H1 (cell line): ENCODE measurements at regions not wholly inside any gene's neighbourhood (a gene's known extent, or its start where the extent isn't known, plus 50 kb on each side); places are given as distances from the start of the nearest gene placed in this dataset.

Source experiments
- FOSL1 ChIP-seq: IDR thresholded peaks from 2 replicates; pipeline ENCODE4 v1.6.1; 2011; ENCODE audit warnings: mild to moderate bottlenecking, low read depth, low read length, moderate library complexity; ENCODE audit not compliant: insufficient read depth
- GABPA ChIP-seq: IDR thresholded peaks from 2 replicates; pipeline ENCODE4 v1.6.1; 2011; ENCODE audit warnings: mild to moderate bottlenecking, low read length, moderate library complexity, borderline replicate concordance; ENCODE audit not compliant: insufficient read depth
- MAFK ChIP-seq: IDR thresholded peaks from 2 replicates; pipeline ENCODE4 v1.6.1; 2012; ENCODE audit warnings: low read depth, mild to moderate bottlenecking, improper control_type of control experiment, low read length
- RFX5 ChIP-seq: IDR thresholded peaks from 2 replicates; pipeline ENCODE4 v1.6.1; 2011; ENCODE audit warnings: low read depth, low read length, improper control_type of control experiment, borderline replicate concordance
- RXRA ChIP-seq: IDR thresholded peaks from 2 replicates; pipeline ENCODE4 v1.6.1; 2011; ENCODE audit warnings: low read depth, mild to moderate bottlenecking, low read length, moderate library complexity; ENCODE audit not compliant: insufficient read depth
- TBP ChIP-seq: IDR thresholded peaks from 2 replicates; pipeline ENCODE4 v1.6.1; 2011; ENCODE audit warnings: low read depth, low read length, improper control_type of control experiment
- TEAD4 ChIP-seq: IDR thresholded peaks from 2 replicates; pipeline ENCODE4 v1.6.1; 2012; ENCODE audit warnings: low read depth, low read length, inconsistent platforms, mixed read lengths

DNA sequence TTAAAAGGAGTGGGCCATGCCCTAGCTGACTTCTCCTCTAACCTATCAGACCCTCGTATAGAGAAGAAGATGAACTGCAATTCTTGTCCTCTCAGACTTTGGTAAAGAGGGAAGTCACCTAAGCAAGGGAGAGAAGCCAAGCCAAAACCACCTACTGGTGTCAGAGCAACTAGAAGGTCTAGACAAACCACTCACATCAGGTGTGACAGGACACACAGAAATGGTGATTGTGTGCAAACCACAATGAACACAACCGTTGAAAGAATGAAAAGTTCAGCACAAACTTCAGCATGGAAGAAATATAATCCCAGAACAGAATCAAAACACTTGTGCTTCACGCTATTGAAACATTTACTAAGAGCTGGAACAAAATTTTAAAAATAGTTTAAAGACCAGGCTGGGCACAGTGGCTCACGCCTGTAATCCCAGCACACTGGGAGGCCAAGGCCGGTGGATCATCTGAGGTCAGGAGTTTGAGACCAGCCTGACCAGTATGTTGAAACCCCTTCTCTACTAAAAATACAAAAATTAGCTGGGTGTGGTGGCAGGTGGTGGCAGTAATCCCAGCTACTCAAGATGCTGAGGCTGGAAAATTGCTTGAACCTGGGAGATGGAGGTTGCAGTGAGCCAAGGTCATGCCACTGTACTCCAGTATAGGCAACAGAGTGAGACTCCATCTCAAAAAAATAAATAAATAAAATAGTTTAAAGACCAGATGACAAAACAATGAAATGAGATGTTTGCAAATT is 56.2 kb upstream of the NTF3 start (continued):
- no peak for TF ChIP-seq MAFK
- no peak for TF ChIP-seq TBP
- no peak for TF ChIP-seq RFX5
- no peak for TF ChIP-seq FOSL1
- no peak for TF ChIP-seq GABPA
- no peak for TF ChIP-seq RXRA
- no peak for TF ChIP-seq TEAD4
